Renal cortex interstitium (tissue), 11 donors: ENCODE measurements at regions not wholly inside any gene's neighbourhood (a gene's known extent, or its start where the extent isn't known, plus 50 kb on each side); places are given as distances from the start of the nearest gene placed in this dataset.
"Not testable (repeated sequence)": the region's sequence is repeated elsewhere in the genome, so short reads cannot be mapped to it uniquely, and the experiment has no call there.

Experiments
- DNase-seq, 11 donors: peaks; one replicate each; pipeline ENCODE4 v3.0.0-alpha.2; 2013; ENCODE audit warnings: low read depth in 9 of 11, low spot score in 4 of 11; ENCODE audit errors: extremely low read depth in 1 of 11

GRCh38 chr3:68676136-68676535 is 256.2 kb downstream of the TAFA4 start:
- DNase-seq, result no peak

- no peak for DNase-seq
Observed at GRCh38 chr3:68667346-68667745, 265.0 kb downstream of the TAFA4 start.

- DNase-seq, result no peak
Observed at GRCh38 chr3:68666429-68667136, 265.8 kb downstream of the TAFA4 start.

- DNase-seq, result no peak
Observed at GRCh38 chr3:68664276-68664675, 268.1 kb downstream of the TAFA4 start.

- no peak for DNase-seq
Observed at GRCh38 chr3:68662176-68662575, 270.2 kb downstream of the TAFA4 start.

- not testable (repeated sequence) for DNase-seq
Observed at GRCh38 chr3:68650657-68651056, 281.7 kb downstream of the TAFA4 start.

- no peak for DNase-seq
Observed at GRCh38 chr3:68648494-68648893, 283.9 kb downstream of the TAFA4 start.

GRCh38 chr3:68631850-68632545 is 300.3 kb downstream of the TAFA4 start:
- DNase-seq, result no peak

GRCh38 chr3:68620211-68620610 is 312.1 kb downstream of the TAFA4 start:
- DNase-seq, result no peak

GRCh38 chr3:68614087-68614486 is 318.3 kb downstream of the TAFA4 start:
- DNase-seq, result no peak

- no peak for DNase-seq
Observed at GRCh38 chr3:68571321-68571720, 361.0 kb downstream of the TAFA4 start.

GRCh38 chr3:68560728-68561127 is 371.6 kb downstream of the TAFA4 start:
- DNase-seq, result no peak

- no peak for DNase-seq
Observed at GRCh38 chr3:68535782-68536181, 396.6 kb downstream of the TAFA4 start.

- DNase-seq, result no peak
Observed at GRCh38 chr3:68523330-68523729, 409.0 kb downstream of the TAFA4 start.

- DNase-seq, result no peak
Observed at GRCh38 chr3:68515237-68515636, 417.1 kb downstream of the TAFA4 start.

- DNase-seq, result no peak
Observed at GRCh38 chr3:68504201-68504600, 428.1 kb downstream of the TAFA4 start.

GRCh38 chr3:68485845-68486244 is 446.5 kb downstream of the TAFA4 start:
- DNase-seq, result not testable (repeated sequence)

- DNase-seq, result no peak
Observed at GRCh38 chr3:68485051-68485450, 447.3 kb downstream of the TAFA4 start.

GRCh38 chr3:68483601-68484000 is 448.7 kb downstream of the TAFA4 start:
- no peak for DNase-seq

GRCh38 chr3:68483041-68483440 is 449.3 kb downstream of the TAFA4 start:
- DNase-seq, result no peak

- no peak for DNase-seq
Observed at GRCh38 chr3:68482565-68482964, 449.8 kb downstream of the TAFA4 start.
